ENCODE measurements at regions not wholly inside any gene's neighbourhood (a gene's known extent, or its start where the extent isn't known, plus 50 kb on each side); places are given as distances from the start of the nearest gene placed in this dataset.

- no peaks in the 10 kb centered on the region for H3K36me3 Mint-ChIP-seq (ENCODE audit: unreplicated experiment)
Measured at GRCh38 chr3:72137865-72138861, 353.2 kb upstream of the PROK2 start.

GRCh38 chr3:72135636-72136035 lies 350.7 kb upstream of the PROK2 start:
- no peak overlapping the region for H3K27ac Mint-ChIP-seq (ENCODE audit: unreplicated experiment)
- no peak for DNase-seq
- no peaks in the 10 kb centered on the region for H3K9me3 Mint-ChIP-seq (ENCODE audit: unreplicated experiment)
- H3K4me1 Mint-ChIP-seq (ENCODE audit: low read depth, unreplicated experiment) = peaks cover 8% of the 10 kb centered on the region
- H3K27me3 Mint-ChIP-seq (ENCODE audit: unreplicated experiment) = peaks cover 2% of the 10 kb centered on the region
- H3K36me3 Mint-ChIP-seq (ENCODE audit: unreplicated experiment) = no peaks in the 10 kb centered on the region
- no peak overlapping the region for H3K4me3 Mint-ChIP-seq (ENCODE audit: unreplicated experiment)
- TF ChIP-seq CTCF (IDR thresholded peaks at IDR 0.05; ENCODE audit: partially characterized antibody, unreplicated experiment) = no peak

More at GRCh38 chr3:72137865-72138861, 353.2 kb upstream of the PROK2 start:
- no peak for DNase-seq
- TF ChIP-seq CTCF (IDR thresholded peaks at IDR 0.05; ENCODE audit: partially characterized antibody, unreplicated experiment) = no peak
- Mint-ChIP-seq H3K27ac (ENCODE audit: unreplicated experiment) (no peak overlapping the region), H3K4me3 (ENCODE audit: unreplicated experiment) (no peak overlapping the region), H3K27me3 (ENCODE audit: unreplicated experiment) (peaks cover 2% of the 10 kb centered on the region), H3K4me1 (ENCODE audit: low read depth, unreplicated experiment) (peaks cover 8% of the 10 kb centered on the region), H3K9me3 (ENCODE audit: unreplicated experiment) (peaks cover 3% of the 10 kb centered on the region)

- Mint-ChIP-seq H3K27ac (ENCODE audit: unreplicated experiment) (no peak overlapping the region), H3K27me3 (ENCODE audit: unreplicated experiment) (peaks cover 2% of the 10 kb centered on the region), H3K36me3 (ENCODE audit: unreplicated experiment) (no peaks in the 10 kb centered on the region), H3K9me3 (ENCODE audit: unreplicated experiment) (no peaks in the 10 kb centered on the region), H3K4me1 (ENCODE audit: low read depth, unreplicated experiment) (peaks cover 8% of the 10 kb centered on the region), H3K4me3 (ENCODE audit: unreplicated experiment) (no peak overlapping the region)
- no peak for DNase-seq
- TF ChIP-seq CTCF (IDR thresholded peaks at IDR 0.05; ENCODE audit: partially characterized antibody, unreplicated experiment) = no peak
Measured at GRCh38 chr3:72134989-72135451, 350.1 kb upstream of the PROK2 start.

GRCh38 chr3:72133329-72134011 lies 348.5 kb upstream of the PROK2 start:
- H3K4me3 Mint-ChIP-seq (ENCODE audit: unreplicated experiment) = no peak overlapping the region
- peaks cover 8% of the 10 kb centered on the region for H3K4me1 Mint-ChIP-seq (ENCODE audit: low read depth, unreplicated experiment)
- no peak for DNase-seq
- TF ChIP-seq CTCF (IDR thresholded peaks at IDR 0.05; ENCODE audit: partially characterized antibody, unreplicated experiment) = no peak
- H3K27me3 Mint-ChIP-seq (ENCODE audit: unreplicated experiment) = peaks cover 2% of the 10 kb centered on the region
- no peaks in the 10 kb centered on the region for H3K36me3 Mint-ChIP-seq (ENCODE audit: unreplicated experiment)
- H3K27ac Mint-ChIP-seq (ENCODE audit: unreplicated experiment) = no peak overlapping the region
- no peaks in the 10 kb centered on the region for H3K9me3 Mint-ChIP-seq (ENCODE audit: unreplicated experiment)

Data from glutamatergic neuron (in vitro differentiated cells).